IPS-20b (cell line): ENCODE measurements at regions not wholly inside any gene's neighbourhood (a gene's known extent, or its start where the extent isn't known, plus 50 kb on each side); places are given as distances from the start of the nearest gene placed in this dataset.

ENCODE experiments used
- H3K27ac ChIP-seq: one replicate; pipeline ENCODE4 v1.5.1; 2013; ENCODE audit warnings: low read length
- H3K27me3 ChIP-seq: 2 replicates; pipeline ENCODE4 v1.6.1; 2013; ENCODE audit warnings: mild to moderate bottlenecking, low read length, inconsistent platforms; ENCODE audit not compliant: insufficient read depth
- H3K36me3 ChIP-seq: 2 replicates; pipeline ENCODE4 v1.6.1; 2013; ENCODE audit warnings: low read depth, mild to moderate bottlenecking, inconsistent platforms, low read length, moderate library complexity; ENCODE audit not compliant: insufficient read depth
- H3K4me1 ChIP-seq: 2 replicates; pipeline ENCODE4 v1.6.1; 2013; ENCODE audit warnings: mild to moderate bottlenecking, control low read depth, inconsistent platforms, low read length, moderate library complexity; ENCODE audit not compliant: insufficient read depth
- H3K4me3 ChIP-seq: 2 replicates; pipeline ENCODE4 v1.5.1; 2013; ENCODE audit warnings: mild to moderate bottlenecking, low read length, inconsistent platforms
- H3K9ac ChIP-seq: 2 replicates; pipeline ENCODE4 v1.6.1; 2013; ENCODE audit warnings: low read depth, mild to moderate bottlenecking, inconsistent platforms, low read length, moderate library complexity
- H3K9me3 ChIP-seq: 2 replicates; pipeline ENCODE4 v1.6.1; 2013; ENCODE audit warnings: mild to moderate bottlenecking, low read depth, low read length, inconsistent platforms; ENCODE audit not compliant: insufficient read depth

GRCh38 chr10:57973451-57973850 lies 294.2 kb downstream of the IPMK start:
- no peak overlapping the region for H3K4me3 ChIP-seq
- H3K9ac ChIP-seq = no peak overlapping the region
- no peak overlapping the region for H3K27ac ChIP-seq
- no peaks in the 10 kb centered on the region for H3K27me3 ChIP-seq
- no peaks in the 10 kb centered on the region for H3K36me3 ChIP-seq
- no peaks in the 10 kb centered on the region for H3K9me3 ChIP-seq
- no peaks in the 10 kb centered on the region for H3K4me1 ChIP-seq

GRCh38 chr10:57972783-57973182 lies 294.9 kb downstream of the IPMK start:
- Histone ChIP-seq H3K36me3 (no peaks in the 10 kb centered on the region), H3K4me3 (no peak overlapping the region), H3K4me1 (no peaks in the 10 kb centered on the region), H3K9me3 (no peaks in the 10 kb centered on the region), H3K9ac (no peak overlapping the region), H3K27me3 (no peaks in the 10 kb centered on the region), H3K27ac (no peak overlapping the region)

- Histone ChIP-seq H3K27ac (no peak overlapping the region), H3K9me3 (no peaks in the 10 kb centered on the region), H3K4me3 (no peak overlapping the region), H3K36me3 (no peaks in the 10 kb centered on the region), H3K9ac (no peak overlapping the region), H3K27me3 (no peaks in the 10 kb centered on the region), H3K4me1 (no peaks in the 10 kb centered on the region)
These were observed 299.2 kb downstream of the IPMK start for GRCh38 chr10:57968328-57969016.

GRCh38 chr10:57964351-57964750 lies 303.3 kb downstream of the IPMK start:
- H3K36me3 ChIP-seq = no peaks in the 10 kb centered on the region
- H3K4me3 ChIP-seq = no peak overlapping the region
- H3K4me1 ChIP-seq = no peaks in the 10 kb centered on the region
- H3K27ac ChIP-seq = no peak overlapping the region
- no peaks in the 10 kb centered on the region for H3K9me3 ChIP-seq
- H3K9ac ChIP-seq = no peak overlapping the region
- no peaks in the 10 kb centered on the region for H3K27me3 ChIP-seq

GRCh38 chr10:57963546-57963945 lies 304.1 kb downstream of the IPMK start:
- no peaks in the 10 kb centered on the region for H3K9me3 ChIP-seq
- no peak overlapping the region for H3K27ac ChIP-seq
- no peak overlapping the region for H3K9ac ChIP-seq
- no peaks in the 10 kb centered on the region for H3K27me3 ChIP-seq
- H3K36me3 ChIP-seq = no peaks in the 10 kb centered on the region
- H3K4me1 ChIP-seq = no peaks in the 10 kb centered on the region
- H3K4me3 ChIP-seq = no peak overlapping the region

GRCh38 chr10:57962839-57963238 lies 304.9 kb downstream of the IPMK start:
- Histone ChIP-seq H3K4me1 (no peaks in the 10 kb centered on the region), H3K9me3 (no peaks in the 10 kb centered on the region), H3K27ac (no peak overlapping the region), H3K27me3 (no peaks in the 10 kb centered on the region), H3K4me3 (no peak overlapping the region), H3K36me3 (no peaks in the 10 kb centered on the region), H3K9ac (no peak overlapping the region)

- Histone ChIP-seq H3K36me3 (no peaks in the 10 kb centered on the region), H3K4me3 (no peak overlapping the region), H3K9me3 (no peaks in the 10 kb centered on the region), H3K9ac (no peak overlapping the region), H3K27ac (no peak overlapping the region), H3K4me1 (no peaks in the 10 kb centered on the region), H3K27me3 (no peaks in the 10 kb centered on the region)
These were observed 306.2 kb downstream of the IPMK start for GRCh38 chr10:57961487-57961886.

- Histone ChIP-seq H3K9ac (no peak overlapping the region), H3K27me3 (no peaks in the 10 kb centered on the region), H3K4me1 (no peaks in the 10 kb centered on the region), H3K36me3 (no peaks in the 10 kb centered on the region), H3K4me3 (no peak overlapping the region), H3K9me3 (no peaks in the 10 kb centered on the region), H3K27ac (no peak overlapping the region)
These were observed 307.3 kb downstream of the IPMK start for GRCh38 chr10:57960406-57960805.

GRCh38 chr10:57959318-57960006 lies 308.2 kb downstream of the IPMK start:
- no peak overlapping the region for H3K27ac ChIP-seq
- no peaks in the 10 kb centered on the region for H3K9me3 ChIP-seq
- no peaks in the 10 kb centered on the region for H3K27me3 ChIP-seq
- no peak overlapping the region for H3K4me3 ChIP-seq
- no peaks in the 10 kb centered on the region for H3K36me3 ChIP-seq
- H3K4me1 ChIP-seq = no peaks in the 10 kb centered on the region
- no peak overlapping the region for H3K9ac ChIP-seq

GRCh38 chr10:57955076-57955475 lies 312.6 kb downstream of the IPMK start:
- Histone ChIP-seq H3K9me3 (no peaks in the 10 kb centered on the region), H3K9ac (no peak overlapping the region), H3K4me3 (no peak overlapping the region), H3K4me1 (peaks cover 4% of the 10 kb centered on the region; the same call in 1 of the 2 replicates), H3K36me3 (no peaks in the 10 kb centered on the region), H3K27ac (no peak overlapping the region), H3K27me3 (no peaks in the 10 kb centered on the region)

GRCh38 chr10:57952741-57953140 lies 315.0 kb downstream of the IPMK start:
- H3K4me1 ChIP-seq = peaks cover 5% of the 10 kb centered on the region; the same call in 1 of the 2 replicates
- no peak overlapping the region for H3K9ac ChIP-seq
- H3K27me3 ChIP-seq = no peaks in the 10 kb centered on the region
- no peaks in the 10 kb centered on the region for H3K9me3 ChIP-seq
- no peak overlapping the region for H3K4me3 ChIP-seq
- no peaks in the 10 kb centered on the region for H3K36me3 ChIP-seq
- no peak overlapping the region for H3K27ac ChIP-seq

- no peak overlapping the region for H3K27ac ChIP-seq
- H3K9me3 ChIP-seq = no peaks in the 10 kb centered on the region
- H3K27me3 ChIP-seq = no peaks in the 10 kb centered on the region
- no peak overlapping the region for H3K9ac ChIP-seq
- H3K4me3 ChIP-seq = no peak overlapping the region
- H3K36me3 ChIP-seq = no peaks in the 10 kb centered on the region
- H3K4me1 ChIP-seq = peaks cover 13% of the 10 kb centered on the region; the same call in 1 of the 2 replicates
These were observed 317.2 kb downstream of the IPMK start for GRCh38 chr10:57950442-57950974.
